CD4-positive, alpha-beta T cell (primary cell): ENCODE measurements at regions not wholly inside any gene's neighbourhood (a gene's known extent, or its start where the extent isn't known, plus 50 kb on each side); places are given as distances from the start of the nearest gene placed in this dataset.

Source experiments
- ATAC-seq: fragments of 200-7000 bp; cut with Tn5 transposase; one replicate; pipeline ENCODE4 v1.10.0; 2022; ENCODE audit warnings: mild to moderate bottlenecking; ENCODE audit not compliant: poor library complexity
- CTCF ChIA-PET: fragments of 350-600 bp; sonication (Branson Sonifier 250); formaldehyde crosslinking; loops from one replicate; lab custom pipeline; 2021; ENCODE audit warnings: antibody characterized with exemption, inconsistent platforms; lab: Charles Lee
- POLR2A ChIA-PET: fragments of 350-600 bp; sonication (Branson Sonifier 250); formaldehyde crosslinking; loops from one replicate; lab custom pipeline; 2021; ENCODE audit warnings: antibody characterized with exemption, inconsistent platforms; lab: Charles Lee
- DNase-seq, 14 experiments: peaks; one replicate each; pipeline ENCODE4 v3.0.0-alpha.2; 2013 to 2020; ENCODE audit warnings: mixed read lengths in 2 of 14
- H3K27ac ChIP-seq, 2 donors: one replicate each; pipeline versions ENCODE4 v1.5.1 to v1.7.0; 2013; ENCODE audit warnings: low read length in 2 of 2, low read depth in 1 of 2, mild to moderate bottlenecking in 1 of 2
- H3K27me3 ChIP-seq, 2 experiments: 1 replicate in 1 of 2; 2 replicates in 1 of 2; pipeline versions ENCODE4 v1.6.1 to v1.7.0; 2013; ENCODE audit warnings: low read length in 2 of 2, control low read depth in 1 of 2, mild to moderate bottlenecking in 1 of 2, moderate library complexity in 1 of 2; ENCODE audit not compliant: insufficient read depth in 2 of 2, control insufficient read depth in 1 of 2
- H3K36me3 ChIP-seq: one replicate; pipeline ENCODE4 v1.6.1; 2013; ENCODE audit warnings: low read length, control low read depth; ENCODE audit not compliant: insufficient read depth
- H3K4me1 ChIP-seq: one replicate; pipeline ENCODE4 v1.6.1; 2013; ENCODE audit warnings: low read length, control low read depth; ENCODE audit not compliant: insufficient read depth
- H3K4me3 ChIP-seq: one replicate; pipeline ENCODE4 v1.5.1; 2013; ENCODE audit warnings: mild to moderate bottlenecking, low read length, moderate library complexity
- H3K9me3 ChIP-seq, 2 experiments: 1 replicate in 1 of 2; 2 replicates in 1 of 2; pipeline versions ENCODE4 v1.6.1 to v1.7.0; 2013; ENCODE audit warnings: low read length in 2 of 2, mild to moderate bottlenecking in 2 of 2, control low read depth in 1 of 2, moderate library complexity in 1 of 2; ENCODE audit not compliant: control insufficient read depth in 1 of 2, insufficient read depth in 1 of 2
- H3K27ac Mint-ChIP-seq: one replicate; pipeline ENCODE4 v1.8.0; 2020; ENCODE audit warnings: mixed read lengths
- H3K27me3 Mint-ChIP-seq: one replicate; pipeline ENCODE4 v1.8.0; 2021; ENCODE audit warnings: mixed read lengths
- H3K36me3 Mint-ChIP-seq: one replicate; pipeline ENCODE4 v1.8.0; 2021; ENCODE audit warnings: low read depth, mixed read lengths
- H3K4me1 Mint-ChIP-seq: one replicate; pipeline ENCODE4 v1.8.0; 2021; ENCODE audit warnings: low read depth, mixed read lengths
- H3K4me3 Mint-ChIP-seq: one replicate; pipeline ENCODE4 v1.8.0; 2020; ENCODE audit warnings: mild to moderate bottlenecking, mixed read lengths
- H3K9me3 Mint-ChIP-seq: one replicate; pipeline ENCODE4 v1.8.0; 2020; ENCODE audit warnings: mixed read lengths
- intact Hi-C, 2 experiments: fragments of 100-400 bp; cut with DNase I in 1 of 2; cut with micrococcal nuclease in 1 of 2; formaldehyde crosslinking; loops; one replicate each; pipeline versions ENCODE4 v1.15.1 to v1.9.0; 2023 to 2025; cut with DNase I, micrococcal nuclease
- TF ChIP-seq, protein P1 (sequence below): fragments of 200-600 bp; IDR thresholded peaks from one replicate; pipeline ENCODE4 v1.8.0; 2022; ENCODE audit warnings: antibody characterized with exemption, mild to moderate bottlenecking

DNA sequence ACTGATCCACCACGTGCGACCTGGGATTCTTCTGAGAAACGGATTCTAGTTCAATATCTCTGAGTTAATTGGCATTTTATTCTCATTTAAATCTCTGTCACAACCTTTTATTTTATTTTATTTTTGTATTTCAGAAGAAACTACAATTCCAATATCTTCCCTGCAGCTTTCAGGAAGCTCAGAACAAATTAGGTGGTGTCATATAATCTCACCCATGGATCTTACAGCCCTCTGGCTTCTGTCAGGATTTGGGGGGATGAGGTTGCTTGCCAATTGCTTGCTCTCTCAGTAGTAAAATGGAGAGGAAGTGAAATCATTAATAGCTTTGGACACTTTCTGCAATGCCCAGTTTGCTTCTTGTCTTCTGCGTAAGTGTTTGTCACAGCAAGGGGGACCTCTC is 205.4 kb downstream of the TLE3 start:
- Mint-ChIP-seq H3K4me3 (no peak overlapping the region), H3K36me3 (no peaks in the 10 kb centered on the region), H3K4me1 (no peaks in the 10 kb centered on the region), H3K9me3 (no peaks in the 10 kb centered on the region), H3K27me3 (peaks cover 7% of the 10 kb centered on the region), H3K27ac (no peak overlapping the region)
- CTCF ChIA-PET, result no interaction called here
- H3K4me3 ChIP-seq, result no peak overlapping the region
- POLR2A ChIA-PET, result no interaction called here
- H3K27me3 ChIP-seq, result peaks cover 5 to 7% of the 10 kb centered on the region in 2 experiments
- H3K36me3 ChIP-seq, result no peaks in the 10 kb centered on the region
- H3K9me3 ChIP-seq, result no peaks in the 10 kb centered on the region
- H3K4me1 ChIP-seq, result no peaks in the 10 kb centered on the region
- TF ChIP-seq, protein P1, sequence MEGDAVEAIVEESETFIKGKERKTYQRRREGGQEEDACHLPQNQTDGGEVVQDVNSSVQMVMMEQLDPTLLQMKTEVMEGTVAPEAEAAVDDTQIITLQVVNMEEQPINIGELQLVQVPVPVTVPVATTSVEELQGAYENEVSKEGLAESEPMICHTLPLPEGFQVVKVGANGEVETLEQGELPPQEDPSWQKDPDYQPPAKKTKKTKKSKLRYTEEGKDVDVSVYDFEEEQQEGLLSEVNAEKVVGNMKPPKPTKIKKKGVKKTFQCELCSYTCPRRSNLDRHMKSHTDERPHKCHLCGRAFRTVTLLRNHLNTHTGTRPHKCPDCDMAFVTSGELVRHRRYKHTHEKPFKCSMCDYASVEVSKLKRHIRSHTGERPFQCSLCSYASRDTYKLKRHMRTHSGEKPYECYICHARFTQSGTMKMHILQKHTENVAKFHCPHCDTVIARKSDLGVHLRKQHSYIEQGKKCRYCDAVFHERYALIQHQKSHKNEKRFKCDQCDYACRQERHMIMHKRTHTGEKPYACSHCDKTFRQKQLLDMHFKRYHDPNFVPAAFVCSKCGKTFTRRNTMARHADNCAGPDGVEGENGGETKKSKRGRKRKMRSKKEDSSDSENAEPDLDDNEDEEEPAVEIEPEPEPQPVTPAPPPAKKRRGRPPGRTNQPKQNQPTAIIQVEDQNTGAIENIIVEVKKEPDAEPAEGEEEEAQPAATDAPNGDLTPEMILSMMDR, result no peak
- DNase-seq, result no peak
- intact Hi-C loops, result no loop called here
- H3K27ac ChIP-seq, result no peak overlapping the region
- ATAC-seq, result no peak

DNA sequence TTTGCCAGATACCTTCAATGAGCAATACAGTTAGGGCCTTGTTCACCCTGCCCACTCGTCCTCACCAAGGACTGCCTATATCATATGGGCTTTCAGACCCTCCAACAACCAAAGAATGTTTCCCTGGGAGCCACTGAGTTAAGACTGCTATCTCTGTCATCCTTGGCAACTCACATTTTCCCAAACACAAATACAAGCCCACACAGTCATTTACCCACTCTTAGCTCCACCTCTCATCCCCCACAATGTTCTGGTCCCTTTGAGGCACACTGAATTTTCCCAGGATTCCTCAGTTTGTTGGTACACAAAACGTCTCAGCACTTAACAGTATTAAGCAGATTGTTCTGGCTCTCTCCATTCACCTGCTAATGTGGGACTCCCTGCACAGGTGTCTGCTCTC is 204.6 kb downstream of the TLE3 start:
- no peaks in the 10 kb centered on the region for H3K9me3 Mint-ChIP-seq
- Histone ChIP-seq H3K36me3 (no peaks in the 10 kb centered on the region), H3K27me3 (peaks cover 5 to 7% of the 10 kb centered on the region in 2 experiments), H3K27ac (no peak overlapping the region), H3K4me3 (no peak overlapping the region), H3K9me3 (no peaks in the 10 kb centered on the region), H3K4me1 (no peaks in the 10 kb centered on the region)
- ATAC-seq, result no peak
- TF ChIP-seq, protein P1, result no peak
- no peak overlapping the region for H3K27ac Mint-ChIP-seq
- H3K36me3 Mint-ChIP-seq, result no peaks in the 10 kb centered on the region
- H3K4me3 Mint-ChIP-seq, result no peak overlapping the region
- no peak for DNase-seq
- intact Hi-C loops, result no loop called here
- ChIA-PET POLR2A (no interaction called here), CTCF (no interaction called here)
- peaks cover 7% of the 10 kb centered on the region for H3K27me3 Mint-ChIP-seq
- no peaks in the 10 kb centered on the region for H3K4me1 Mint-ChIP-seq

GRCh38 chr15:69893863-69894262 is 203.9 kb downstream of the TLE3 start:
- DNase-seq (no peak), ATAC-seq (no peak)
- Mint-ChIP-seq H3K4me1 (no peaks in the 10 kb centered on the region), H3K27ac (no peak overlapping the region), H3K36me3 (no peaks in the 10 kb centered on the region), H3K9me3 (no peaks in the 10 kb centered on the region), H3K4me3 (no peak overlapping the region), H3K27me3 (peaks cover 7% of the 10 kb centered on the region)
- H3K4me1 ChIP-seq, result no peaks in the 10 kb centered on the region
- ChIA-PET POLR2A (no interaction called here), CTCF (no interaction called here)
- no peak overlapping the region for H3K27ac ChIP-seq
- intact Hi-C loops, result no loop called here
- H3K9me3 ChIP-seq, result no peaks in the 10 kb centered on the region
- TF ChIP-seq, protein P1, result no peak
- no peaks in the 10 kb centered on the region for H3K36me3 ChIP-seq
- peaks cover 5 to 7% of the 10 kb centered on the region in 2 experiments for H3K27me3 ChIP-seq
- no peak overlapping the region for H3K4me3 ChIP-seq
